Ishikawa (cell line): ENCODE measurements at regions not wholly inside any gene's neighbourhood (a gene's known extent, or its start where the extent isn't known, plus 50 kb on each side); places are given as distances from the start of the nearest gene placed in this dataset.

Experiments
- CEBPB ChIP-seq: IDR thresholded peaks from 2 replicates; pipeline ENCODE4 v1.6.1; 2012
- CREB1 ChIP-seq: IDR thresholded peaks from 2 replicates; pipeline ENCODE4 v1.6.1; 2012; ENCODE audit warnings: low read depth
- EGR1 ChIP-seq: IDR thresholded peaks from 2 replicates; pipeline ENCODE4 v1.6.1; 2012
- EP300 ChIP-seq: IDR thresholded peaks from 2 replicates; pipeline ENCODE4 v1.6.1; 2012; ENCODE audit warnings: borderline replicate concordance
- FOXM1 ChIP-seq: IDR thresholded peaks from 2 replicates; pipeline ENCODE4 v1.6.1; 2012; ENCODE audit warnings: low read depth, borderline replicate concordance
- NFIC ChIP-seq: IDR thresholded peaks from 2 replicates; pipeline ENCODE4 v1.6.1; 2012
- RAD21 ChIP-seq: IDR thresholded peaks from 2 replicates; pipeline ENCODE4 v1.6.1; 2012; ENCODE audit warnings: low read depth
- TAF1 ChIP-seq: IDR thresholded peaks from 2 replicates; pipeline ENCODE4 v1.6.1; 2012; ENCODE audit warnings: low read depth, mild to moderate bottlenecking
- TCF12 ChIP-seq: IDR thresholded peaks from 2 replicates; pipeline ENCODE4 v1.6.1; 2012; ENCODE audit warnings: low read depth
- TEAD4 ChIP-seq: IDR thresholded peaks from 2 replicates; pipeline ENCODE4 v1.6.1; 2012
- YY1 ChIP-seq: IDR thresholded peaks from 2 replicates; pipeline ENCODE4 v1.6.1; 2012; ENCODE audit warnings: low read depth
- TF ChIP-seq, protein P1 (sequence below): IDR thresholded peaks from 2 replicates; pipeline ENCODE4 v1.6.1; 2012
- TF ChIP-seq, protein P2 (sequence below): IDR thresholded peaks from 2 replicates; pipeline ENCODE4 v1.6.1; 2012; ENCODE audit warnings: low read depth, mild to moderate bottlenecking
- TF ChIP-seq, protein P3 (sequence below): IDR thresholded peaks from 2 replicates; pipeline ENCODE4 v1.6.1; 2012

DNA sequence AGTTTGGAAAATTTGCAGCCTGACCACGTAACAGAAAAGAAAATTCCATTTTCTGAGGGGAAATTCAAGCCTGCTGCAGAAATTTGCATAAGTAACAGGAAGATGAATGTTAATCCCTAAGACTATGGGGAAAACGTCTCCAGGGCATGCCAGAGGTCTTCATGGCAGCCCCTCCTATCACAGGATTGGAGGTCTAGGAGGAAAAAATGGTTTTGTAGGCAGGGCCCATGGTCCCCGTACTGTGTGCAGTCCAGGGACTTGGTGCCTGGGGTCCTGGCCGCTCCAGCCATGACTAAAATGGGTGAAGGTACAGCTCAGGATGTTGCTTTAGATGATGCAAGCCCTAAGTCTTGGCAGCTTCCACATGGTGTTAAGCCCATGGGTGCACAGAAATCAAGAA is 437.3 kb upstream of the SEMA3A start:
- TF ChIP-seq CREB1 (no peak), EGR1 (no peak), FOXM1 (no peak), CEBPB (no peak), TAF1 (no peak), NFIC (no peak), EP300 (no peak), TCF12 (no peak), TEAD4 (no peak), YY1 (no peak), RAD21 (no peak)
- TF ChIP-seq, protein P1, sequence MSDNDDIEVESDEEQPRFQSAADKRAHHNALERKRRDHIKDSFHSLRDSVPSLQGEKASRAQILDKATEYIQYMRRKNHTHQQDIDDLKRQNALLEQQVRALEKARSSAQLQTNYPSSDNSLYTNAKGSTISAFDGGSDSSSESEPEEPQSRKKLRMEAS: no peak
- TF ChIP-seq, protein P2, sequence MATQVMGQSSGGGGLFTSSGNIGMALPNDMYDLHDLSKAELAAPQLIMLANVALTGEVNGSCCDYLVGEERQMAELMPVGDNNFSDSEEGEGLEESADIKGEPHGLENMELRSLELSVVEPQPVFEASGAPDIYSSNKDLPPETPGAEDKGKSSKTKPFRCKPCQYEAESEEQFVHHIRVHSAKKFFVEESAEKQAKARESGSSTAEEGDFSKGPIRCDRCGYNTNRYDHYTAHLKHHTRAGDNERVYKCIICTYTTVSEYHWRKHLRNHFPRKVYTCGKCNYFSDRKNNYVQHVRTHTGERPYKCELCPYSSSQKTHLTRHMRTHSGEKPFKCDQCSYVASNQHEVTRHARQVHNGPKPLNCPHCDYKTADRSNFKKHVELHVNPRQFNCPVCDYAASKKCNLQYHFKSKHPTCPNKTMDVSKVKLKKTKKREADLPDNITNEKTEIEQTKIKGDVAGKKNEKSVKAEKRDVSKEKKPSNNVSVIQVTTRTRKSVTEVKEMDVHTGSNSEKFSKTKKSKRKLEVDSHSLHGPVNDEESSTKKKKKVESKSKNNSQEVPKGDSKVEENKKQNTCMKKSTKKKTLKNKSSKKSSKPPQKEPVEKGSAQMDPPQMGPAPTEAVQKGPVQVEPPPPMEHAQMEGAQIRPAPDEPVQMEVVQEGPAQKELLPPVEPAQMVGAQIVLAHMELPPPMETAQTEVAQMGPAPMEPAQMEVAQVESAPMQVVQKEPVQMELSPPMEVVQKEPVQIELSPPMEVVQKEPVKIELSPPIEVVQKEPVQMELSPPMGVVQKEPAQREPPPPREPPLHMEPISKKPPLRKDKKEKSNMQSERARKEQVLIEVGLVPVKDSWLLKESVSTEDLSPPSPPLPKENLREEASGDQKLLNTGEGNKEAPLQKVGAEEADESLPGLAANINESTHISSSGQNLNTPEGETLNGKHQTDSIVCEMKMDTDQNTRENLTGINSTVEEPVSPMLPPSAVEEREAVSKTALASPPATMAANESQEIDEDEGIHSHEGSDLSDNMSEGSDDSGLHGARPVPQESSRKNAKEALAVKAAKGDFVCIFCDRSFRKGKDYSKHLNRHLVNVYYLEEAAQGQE: no peak
- TF ChIP-seq, protein P3, sequence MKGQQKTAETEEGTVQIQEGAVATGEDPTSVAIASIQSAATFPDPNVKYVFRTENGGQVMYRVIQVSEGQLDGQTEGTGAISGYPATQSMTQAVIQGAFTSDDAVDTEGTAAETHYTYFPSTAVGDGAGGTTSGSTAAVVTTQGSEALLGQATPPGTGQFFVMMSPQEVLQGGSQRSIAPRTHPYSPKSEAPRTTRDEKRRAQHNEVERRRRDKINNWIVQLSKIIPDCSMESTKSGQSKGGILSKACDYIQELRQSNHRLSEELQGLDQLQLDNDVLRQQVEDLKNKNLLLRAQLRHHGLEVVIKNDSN: no peak
